ENCODE measurements at regions not wholly inside any gene's neighbourhood (a gene's known extent, or its start where the extent isn't known, plus 50 kb on each side); places are given as distances from the start of the nearest gene placed in this dataset.
A peak's percentile ranks its signal among the peaks of the same experiment; 100 is the strongest.

DNA sequence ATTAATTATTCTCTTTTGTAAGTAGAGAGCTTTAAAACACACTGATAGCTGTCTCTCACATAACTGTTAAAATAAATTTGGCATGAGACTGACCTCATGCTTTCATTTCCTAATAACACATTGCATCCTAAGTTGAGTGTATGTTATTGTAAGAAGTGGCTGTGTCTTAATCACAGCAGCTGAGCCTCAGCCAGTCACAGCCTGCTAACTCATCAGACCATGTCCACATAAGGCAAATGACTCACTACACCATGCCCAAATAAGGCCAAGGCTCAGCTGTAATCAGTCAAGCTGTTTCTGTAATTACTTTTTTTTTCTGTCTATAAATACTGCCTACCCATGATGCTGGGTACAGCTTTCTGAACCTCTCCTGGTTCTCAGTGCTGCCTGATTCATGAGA, 860.9 kb downstream of the XPNPEP1 start:
- ChIA-PET POLR2A (ENCODE audit: partially characterized antibody) (no interaction called here), CTCF (ENCODE audit: partially characterized antibody) (interaction anchor here (0.6 to 1.0 kb wide), 2 partner anchors 15 to 370 kb away, joined by 3 to 4 read pairs; no protein-coding TSS in a partner anchor)
- Histone ChIP-seq H3K9me3 (ENCODE audit: insufficient read depth in 2 of 2, low read depth in 1 of 2, low read length in 1 of 2) (no peaks in the 10 kb centered on the region), H2BK20ac (ENCODE audit: low read length) (no peak overlapping the region), H3K36me3 (ENCODE audit: control insufficient read depth in 2 of 4, insufficient read depth in 4 of 4, low read length in 3 of 4) (no peaks in the 10 kb centered on the region), H3K14ac (ENCODE audit: insufficient read length) (no peak overlapping the region), H3K23me2 (ENCODE audit: low read depth, low read length) (no peaks in the 10 kb centered on the region), H3K4me3 (ENCODE audit: extremely low read depth in 1 of 4, insufficient read depth in 2 of 4, low read depth in 3 of 4, low read length in 4 of 4) (no peak overlapping the region), H2BK120ac (replicated peaks; ENCODE audit: low read depth, low read length) (no peak overlapping the region), H2AK5ac (ENCODE audit: low read depth, low read length) (no peak overlapping the region), H3K4me2 (ENCODE audit: insufficient read depth in 1 of 2, low read depth in 2 of 2, low read length in 2 of 2) (no peak overlapping the region), H4K91ac (replicated peaks; ENCODE audit: insufficient read length, low read length) (no peak overlapping the region), H4K5ac (ENCODE audit: insufficient read length, low read depth, low read length) (no peak overlapping the region), H3K18ac (ENCODE audit: extremely low read depth, low read length) (no peak overlapping the region), H2BK5ac (ENCODE audit: low read depth, low read length) (no peak overlapping the region), H3K56ac (replicated peaks; ENCODE audit: insufficient read length, low read depth, low read length) (no peak overlapping the region), H3K79me2 (ENCODE audit: control insufficient read depth in 1 of 2, insufficient read depth in 2 of 2, low read length in 2 of 2) (no peaks in the 10 kb centered on the region), H3K4me1 (replicated peaks in 1 of 4; ENCODE audit: control insufficient read depth in 3 of 4, insufficient read depth in 4 of 4, low read length in 3 of 4) (no peaks in the 10 kb centered on the region), H3K23ac (ENCODE audit: insufficient read length) (no peak overlapping the region), H2BK15ac (ENCODE audit: low read length) (no peak overlapping the region), H2BK12ac (ENCODE audit: low read depth, low read length) (no peak overlapping the region), H3K9ac (replicated peaks in 1 of 4; ENCODE audit: extremely low read depth in 1 of 4, low read depth in 3 of 4, low read length in 3 of 4) (no peak overlapping the region), H2AFZ (ENCODE audit: low read length) (no peak overlapping the region), H4K20me1 (replicated peaks in 1 of 2; ENCODE audit: control insufficient read depth in 1 of 2, insufficient read depth in 2 of 2, low read length in 2 of 2) (no peaks in the 10 kb centered on the region), H3K27me3 (replicated peaks in 1 of 4; ENCODE audit: control insufficient read depth in 3 of 4, extremely low read depth in 1 of 4, insufficient read depth in 3 of 4, low read length in 3 of 4) (no peaks in the 10 kb centered on the region), H3K79me1 (ENCODE audit: low read depth, low read length) (no peaks in the 10 kb centered on the region), H3K4ac (replicated peaks; ENCODE audit: insufficient read length, low read depth, low read length) (no peak overlapping the region), H4K8ac (ENCODE audit: extremely low read depth, insufficient read depth, low read length) (no peak overlapping the region), H3K27ac (ENCODE audit: low read depth, low read length) (no peak overlapping the region)
- TF ChIP-seq SIN3A (conservative IDR thresholded peaks at IDR 0.05 in 1 of 2, IDR thresholded peaks at IDR 0.05 in 1 of 2; ENCODE audit: low read depth in 1 of 2, low read length in 2 of 2) (no peak), SRF (IDR thresholded peaks at IDR 0.05; ENCODE audit: low read depth, low read length) (peak; percentile 72)
- no peak for FAIRE-seq
- no peak for DNase-seq (ENCODE audit: low read depth in 1 of 2, low spot score in 2 of 2)
